NCI-H460 (cell line): ENCODE measurements at regions not wholly inside any gene's neighbourhood (a gene's known extent, or its start where the extent isn't known, plus 50 kb on each side); places are given as distances from the start of the nearest gene placed in this dataset.
"Not testable (repeated sequence)": the region's sequence is repeated elsewhere in the genome, so short reads cannot be mapped to it uniquely, and the experiment has no call there.

Experiments
- DNase-seq: peaks from one replicate; pipeline ENCODE4 v3.0.0-alpha.2; 2016; ENCODE audit warnings: low read depth; ENCODE audit errors: extremely low read depth

DNA sequence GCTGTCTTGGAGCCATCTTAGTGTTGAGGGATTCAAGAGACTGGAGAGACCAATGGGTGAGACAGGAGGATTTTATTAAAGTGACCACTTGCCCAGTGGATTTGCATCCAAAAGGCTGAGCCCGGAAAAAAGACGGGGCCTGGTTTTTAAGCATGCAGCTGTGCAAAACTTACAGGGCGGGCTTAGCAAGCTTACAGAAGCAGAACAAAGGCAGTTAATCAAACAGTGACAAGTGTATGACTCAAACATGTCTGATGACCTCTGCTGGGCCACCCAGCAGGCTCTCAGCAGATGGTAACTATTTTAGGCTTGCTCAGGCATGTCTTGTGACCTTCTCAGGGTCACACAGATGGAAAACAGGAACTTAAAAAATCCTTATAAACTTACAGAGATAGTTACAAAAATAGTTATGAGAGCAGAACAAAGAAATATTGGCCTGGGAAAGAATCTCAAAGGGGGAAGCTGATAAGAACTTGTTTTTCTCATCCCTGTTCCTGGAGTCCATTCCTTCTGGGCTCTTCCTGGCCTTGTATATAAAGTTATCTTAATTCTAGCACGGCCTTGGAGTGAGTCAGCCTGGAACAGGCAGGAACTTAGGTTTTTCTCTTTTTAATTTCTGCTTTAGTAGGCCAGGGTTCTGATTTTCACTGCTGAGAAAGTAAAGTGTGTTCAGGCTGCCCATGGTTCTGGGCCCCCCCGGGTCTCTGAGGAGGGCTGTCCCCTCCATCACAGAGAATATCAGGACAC, 141.3 kb downstream of the CCDC74A start:
- not testable (repeated sequence) for DNase-seq

DNA sequence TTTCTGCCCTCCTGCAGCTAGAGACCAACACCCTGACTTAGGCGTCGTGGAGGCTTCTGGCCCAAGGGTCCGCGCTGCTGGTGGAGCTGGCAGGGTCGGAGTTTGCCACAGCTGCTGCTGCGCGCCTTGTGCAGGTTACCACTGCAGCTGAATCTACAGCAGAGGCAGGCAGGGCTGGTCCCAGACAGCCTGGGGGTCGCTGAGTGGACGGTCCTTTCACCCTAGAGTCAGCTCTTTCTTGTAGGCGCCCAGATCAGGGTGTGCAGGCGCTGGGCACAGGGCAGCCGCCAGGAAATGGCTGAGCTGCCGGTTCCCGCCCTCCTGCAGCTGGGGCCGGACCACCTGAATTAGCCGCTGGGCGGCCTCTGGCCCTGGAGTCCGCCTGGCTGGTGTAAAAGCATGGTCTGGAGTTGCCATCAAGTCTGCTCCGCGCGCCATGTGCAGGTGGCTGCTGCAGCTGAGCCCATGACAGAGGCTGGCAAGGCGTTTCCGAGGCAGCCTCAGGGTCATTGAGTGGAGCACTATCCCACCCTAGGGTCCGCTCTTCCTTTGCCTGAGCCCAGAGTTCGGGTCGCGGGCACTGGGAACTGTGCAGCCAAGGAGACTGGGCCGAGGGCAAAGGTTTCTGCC, 144.3 kb downstream of the CCDC74A start:
- DNase-seq, result not testable (repeated sequence)

DNA sequence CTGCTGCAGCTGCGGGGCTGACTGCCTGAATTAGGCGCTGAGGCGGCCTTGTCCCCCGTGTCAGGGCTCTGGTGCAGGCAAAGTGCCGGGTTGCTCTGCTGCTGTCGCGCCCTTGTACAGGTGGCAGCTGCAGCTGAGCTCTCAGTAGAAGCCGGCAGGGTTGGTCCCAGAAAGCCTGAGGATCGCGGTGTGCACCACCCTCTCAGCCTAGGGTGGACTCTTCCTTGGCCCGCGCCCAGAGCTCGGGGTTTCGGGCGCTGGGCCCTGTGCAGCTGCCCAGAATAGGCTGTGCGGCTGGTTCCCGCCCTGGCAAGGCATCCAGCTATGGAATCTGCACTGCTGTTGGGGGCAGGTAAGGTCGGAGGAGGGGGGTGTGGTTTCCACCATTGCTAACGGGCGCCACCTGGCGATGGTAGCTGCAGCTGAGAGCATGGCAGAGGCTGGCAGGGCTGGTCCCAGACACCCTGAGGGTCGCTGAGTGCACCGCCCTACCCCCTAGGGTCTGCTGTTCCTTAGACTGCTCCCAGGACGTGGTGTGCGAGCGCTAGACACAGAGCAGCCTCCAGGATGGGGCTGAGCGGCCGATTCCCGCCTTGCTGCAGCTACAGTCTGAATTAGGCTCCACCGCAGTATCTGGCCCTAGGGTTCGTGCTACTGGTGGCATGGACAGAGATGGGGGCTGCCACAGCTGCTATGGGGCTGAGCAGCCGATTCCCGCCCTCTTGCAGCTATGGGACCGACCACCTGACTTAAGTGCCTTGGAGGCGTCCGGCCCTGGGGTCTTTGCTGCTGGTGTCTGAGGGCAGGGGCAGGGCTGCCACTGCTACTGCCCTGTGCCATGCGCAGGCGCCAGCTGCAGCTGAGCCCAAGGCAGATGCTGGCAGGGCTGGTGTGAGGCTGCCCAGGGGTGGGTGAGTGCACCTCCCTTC, 145.0 kb downstream of the CCDC74A start:
- peak; percentile 27 for DNase-seq

DNA sequence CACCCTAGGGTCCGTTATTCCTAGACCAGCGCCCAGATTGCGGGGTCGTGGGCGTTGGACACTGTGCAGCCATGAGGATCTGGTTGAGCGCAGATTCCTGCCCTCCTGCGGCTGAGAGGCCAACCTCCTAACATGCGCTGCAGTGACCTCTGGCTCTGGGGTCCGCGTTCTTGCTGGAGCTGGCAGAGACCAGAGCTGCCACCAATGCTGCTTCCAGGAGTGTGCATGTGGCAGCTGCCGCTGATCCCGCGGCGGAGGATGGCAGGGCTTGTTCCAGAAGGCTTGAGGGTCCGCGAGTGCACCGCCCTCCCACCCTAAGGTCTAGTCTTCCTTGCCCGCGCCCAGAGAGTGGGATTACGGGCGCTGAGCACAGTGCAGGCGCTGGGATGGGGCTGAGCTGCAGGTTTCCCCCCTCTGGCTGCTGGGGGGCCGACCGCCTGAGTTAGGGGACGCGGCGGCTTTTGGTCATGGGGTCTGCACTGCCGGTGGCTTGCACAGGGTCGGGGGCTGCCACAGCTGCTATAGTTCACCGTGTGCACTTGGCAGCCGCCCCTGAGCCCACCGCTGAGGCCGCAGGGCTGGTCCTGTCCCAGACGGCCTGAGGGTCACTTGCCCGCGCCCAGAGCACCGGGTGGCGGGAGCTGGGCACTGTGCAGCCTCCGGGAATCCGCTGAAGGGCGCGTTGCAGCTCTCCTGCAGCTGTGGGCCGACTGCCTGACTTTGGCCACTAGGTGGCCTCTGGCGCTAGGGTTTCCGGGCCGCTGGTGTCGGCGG, 145.9 kb downstream of the CCDC74A start:
- peak; percentile 77 for DNase-seq

DNA sequence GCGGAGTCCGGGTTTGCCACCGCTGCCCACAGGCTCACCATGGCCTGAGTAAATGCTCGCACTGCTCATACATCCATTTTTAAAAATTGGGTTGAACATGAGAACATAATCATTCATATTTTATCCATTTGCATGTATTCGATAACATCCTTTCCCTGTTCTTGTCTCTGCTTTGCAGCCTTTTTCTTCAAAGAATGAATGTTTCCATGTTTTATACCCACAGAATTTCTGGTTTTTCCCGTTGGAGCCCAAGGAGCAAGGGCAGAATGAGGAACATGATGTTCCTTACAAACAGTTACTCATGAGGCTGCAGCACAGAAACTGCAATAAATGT, 146.5 kb downstream of the CCDC74A start:
- DNase-seq, result no peak

DNA sequence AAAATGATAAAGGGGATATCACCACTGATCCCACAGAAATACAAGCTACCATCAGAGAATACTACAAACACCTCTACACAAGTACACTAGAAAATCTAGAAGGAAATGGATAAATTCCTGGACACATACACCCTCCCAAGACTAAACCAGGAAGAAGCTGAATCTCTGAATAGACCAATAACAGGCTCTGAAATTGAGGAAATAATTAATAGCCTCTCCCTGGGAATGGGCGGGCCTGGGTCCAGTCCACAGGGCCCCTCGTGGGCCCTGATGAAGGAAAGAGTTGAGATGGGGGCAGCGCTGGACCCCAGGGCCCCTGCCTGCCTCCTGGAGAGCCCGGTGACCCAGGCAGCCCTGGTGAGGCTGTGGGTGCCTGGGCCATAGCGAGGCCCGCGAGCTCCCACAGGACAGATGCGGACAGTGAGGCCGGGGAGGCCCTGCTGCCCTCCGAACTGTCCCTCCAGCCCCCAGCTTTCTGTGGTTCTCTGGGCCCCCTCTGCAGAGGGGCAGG, 154.0 kb downstream of the CCDC74A start:
- DNase-seq, result not testable (repeated sequence)

DNA sequence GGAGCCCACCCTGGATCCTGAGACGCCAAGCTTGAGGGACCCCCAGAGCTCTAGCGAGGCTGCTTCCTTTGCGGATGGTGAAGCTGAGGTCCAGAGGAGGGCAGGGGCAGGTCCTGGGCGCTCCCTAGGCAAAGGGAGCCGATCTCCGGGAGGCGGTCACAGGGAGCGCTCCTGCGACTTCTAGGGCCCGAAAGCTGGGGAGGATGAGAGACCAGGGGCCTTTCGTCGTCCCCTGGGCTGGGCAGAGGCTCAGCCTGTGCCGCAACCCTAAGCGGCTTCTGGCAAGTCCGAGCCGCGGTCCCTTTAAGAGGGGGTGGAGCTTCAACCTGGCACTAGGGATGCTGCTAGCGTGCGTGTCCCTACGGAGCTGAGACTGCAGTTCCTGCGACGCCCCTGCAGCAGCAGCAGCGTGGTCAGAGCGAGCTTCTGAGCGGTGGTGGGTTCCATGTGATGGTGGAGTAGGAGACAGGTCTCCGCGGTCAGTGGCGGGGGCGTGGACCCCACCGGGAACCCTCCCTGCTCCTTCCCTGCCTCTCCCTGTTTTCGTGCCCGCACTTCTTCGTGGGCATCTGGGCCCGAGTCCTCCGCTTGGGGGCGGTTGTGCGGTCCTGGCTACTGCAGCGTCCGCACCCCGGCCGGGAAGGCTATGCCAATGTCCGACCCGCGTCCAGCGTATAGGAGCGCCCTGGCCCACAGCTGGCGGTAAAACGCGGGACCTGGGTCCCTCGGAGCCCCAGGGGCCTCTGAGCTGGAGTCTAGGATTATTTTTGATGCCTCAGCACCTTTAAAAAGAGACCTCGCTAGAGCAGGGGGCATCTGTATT, 154.6 kb downstream of the CCDC74A start:
- peak; percentile 81 for DNase-seq

DNA sequence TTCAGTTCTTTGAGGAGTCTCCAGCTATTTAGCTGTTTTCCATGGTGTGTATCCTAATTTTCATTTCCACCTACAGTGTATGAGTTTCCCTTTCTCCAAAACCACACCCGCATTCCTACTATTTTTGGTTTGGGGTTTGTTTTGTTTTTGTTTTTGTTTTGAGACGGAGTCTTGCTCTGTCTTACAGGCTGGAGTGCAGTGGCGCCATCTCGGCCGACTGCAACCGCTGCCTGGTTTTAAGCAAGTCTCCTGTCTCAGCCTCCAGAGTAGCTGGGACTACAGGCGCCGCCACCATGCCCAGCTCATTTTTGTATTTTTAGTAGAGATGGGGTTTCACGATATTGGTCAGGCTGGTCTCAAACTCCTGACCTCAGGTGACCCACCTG, 155.2 kb downstream of the CCDC74A start:
- not testable (repeated sequence) for DNase-seq

DNA sequence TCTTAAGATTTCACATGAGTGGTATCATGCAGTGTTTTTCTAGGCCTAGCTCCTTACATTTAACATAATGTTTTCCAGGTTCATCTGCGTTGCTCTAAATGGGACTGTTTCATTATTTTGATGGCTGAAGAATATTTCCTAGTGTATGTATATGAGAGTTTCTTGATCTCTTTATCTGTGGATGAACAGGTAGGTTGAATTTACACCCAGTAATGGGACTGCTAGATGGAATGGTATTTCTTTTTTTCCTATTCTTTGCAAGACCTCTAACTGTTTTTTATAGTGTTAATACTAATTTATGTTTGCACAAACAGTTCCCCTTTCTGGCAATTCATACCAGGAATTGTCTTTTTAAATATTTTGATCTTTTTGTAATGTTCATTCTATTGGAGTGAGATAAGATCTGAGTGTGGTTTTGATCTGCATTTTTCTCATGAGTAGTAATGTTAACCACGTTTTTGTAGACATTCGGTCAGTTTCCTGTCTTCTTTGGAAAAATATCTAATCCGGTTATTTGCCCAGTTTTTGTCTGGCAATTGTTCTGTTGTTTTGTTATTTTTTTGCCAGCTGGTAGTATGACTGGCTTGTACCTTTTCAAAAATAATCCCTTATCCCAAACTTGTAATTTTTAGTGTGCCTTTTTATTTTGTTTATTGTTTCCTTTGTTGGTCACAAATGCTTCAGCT, 157.1 kb downstream of the CCDC74A start:
- not testable (repeated sequence) for DNase-seq

DNA sequence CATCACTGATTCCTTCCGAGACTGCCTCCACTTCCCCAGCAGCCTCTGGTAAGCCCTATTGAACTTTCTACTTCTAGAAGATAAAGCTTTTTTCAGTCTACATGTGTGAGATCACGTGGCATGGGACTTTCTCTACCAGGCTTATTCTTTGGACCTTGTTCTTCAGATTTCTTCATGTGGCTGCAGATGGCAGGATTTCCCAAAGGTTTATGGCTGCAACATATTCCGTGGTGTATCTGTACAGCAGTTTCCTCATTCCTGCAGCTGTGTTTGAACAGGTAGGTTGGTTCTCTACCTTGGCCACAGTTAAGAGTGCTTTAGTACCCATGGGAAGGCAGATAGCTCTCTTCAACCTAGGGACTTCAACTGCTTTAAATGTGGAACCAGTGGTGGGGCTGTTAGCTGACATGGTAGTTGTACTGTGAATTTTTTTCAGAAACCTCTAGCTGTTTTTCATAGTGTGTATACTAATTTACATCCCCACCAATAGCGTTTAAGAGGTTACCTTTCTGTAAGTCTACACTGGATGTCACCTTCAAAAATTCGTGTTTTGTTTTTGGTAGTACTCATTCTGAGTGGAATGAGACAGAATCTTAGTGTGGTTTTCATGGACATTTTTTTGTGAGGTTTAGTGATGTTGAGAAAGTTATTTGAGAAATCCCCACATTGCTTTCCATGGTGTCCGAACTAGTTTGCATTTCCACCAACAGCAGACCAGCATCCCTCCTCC, 158.6 kb downstream of the CCDC74A start:
- not testable (repeated sequence) for DNase-seq

DNA sequence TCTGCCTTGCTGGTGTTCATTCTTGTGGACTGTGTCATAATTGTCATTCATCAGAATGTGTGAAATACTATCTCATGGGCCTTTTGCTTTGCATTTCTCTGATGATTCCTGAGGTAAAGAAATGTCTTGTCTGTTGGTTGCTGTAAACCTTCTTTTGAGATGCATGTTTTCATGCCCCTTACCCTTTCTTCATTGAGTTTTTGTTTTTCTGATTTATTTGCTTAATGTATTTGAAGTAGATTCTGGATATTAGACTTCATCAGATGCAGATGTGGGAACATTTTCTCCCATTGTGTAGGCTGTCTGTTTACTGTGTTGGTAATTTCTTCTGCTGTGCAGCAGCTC, 159.2 kb downstream of the CCDC74A start:
- not testable (repeated sequence) for DNase-seq

DNA sequence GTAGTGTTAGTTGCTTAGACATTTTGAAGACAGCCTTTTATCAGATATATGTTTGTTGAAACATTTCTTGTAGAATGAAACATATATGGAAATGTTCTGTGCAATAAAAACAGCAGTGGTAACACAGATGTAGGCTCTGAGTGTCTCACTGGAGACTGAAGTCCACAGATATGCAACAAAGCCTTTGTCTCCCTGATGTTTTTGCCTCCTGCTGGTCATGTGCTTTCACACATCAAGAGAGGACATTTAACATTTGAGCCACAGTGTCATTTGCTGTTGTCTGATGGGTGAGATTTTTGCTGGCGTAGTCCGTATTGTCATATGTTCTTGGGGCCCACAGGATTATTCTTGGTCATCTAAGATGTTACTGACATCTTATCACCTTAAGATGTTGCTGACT, 161.4 kb downstream of the CCDC74A start:
- DNase-seq, result not testable (repeated sequence)

DNA sequence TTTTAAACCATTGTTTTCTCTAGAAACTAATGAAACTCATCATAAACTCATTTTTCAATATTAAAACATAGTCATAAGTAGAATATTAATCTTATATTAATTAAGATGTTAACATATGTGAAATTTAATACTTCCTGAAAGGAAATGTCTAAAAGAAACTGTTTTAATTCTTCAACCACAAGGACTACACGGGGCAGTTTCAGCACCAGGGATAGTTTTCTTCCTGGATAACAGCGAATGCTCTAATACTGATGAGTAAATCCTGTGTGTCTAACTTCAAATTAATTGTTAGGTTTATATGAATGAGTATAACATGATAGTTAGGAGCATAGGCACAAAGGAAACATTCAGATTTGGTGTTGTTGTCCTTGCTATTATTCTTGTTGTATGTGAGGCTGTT, 183.6 kb downstream of the CCDC74A start:
- not testable (repeated sequence) for DNase-seq

DNA sequence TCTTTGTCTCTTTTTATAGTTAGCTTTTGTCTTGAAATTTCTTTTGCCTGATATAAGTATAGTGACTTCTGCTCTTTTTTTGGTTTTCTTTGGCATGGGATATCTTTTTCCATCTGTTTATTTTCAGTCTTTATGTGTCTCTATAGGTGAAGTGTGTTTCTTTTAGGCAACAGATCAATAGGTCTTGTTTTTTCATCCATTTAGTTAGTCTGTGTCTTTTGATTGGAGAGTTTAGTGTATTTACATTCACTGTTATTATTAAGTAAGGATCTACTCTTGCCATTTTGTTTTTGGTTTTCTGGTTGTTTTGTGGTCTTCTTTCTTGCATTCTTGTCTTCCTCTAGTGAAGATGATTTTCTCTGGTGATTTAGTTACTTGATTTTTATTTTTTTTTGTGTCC, 190.2 kb downstream of the CCDC74A start:
- DNase-seq, result not testable (repeated sequence)

DNA sequence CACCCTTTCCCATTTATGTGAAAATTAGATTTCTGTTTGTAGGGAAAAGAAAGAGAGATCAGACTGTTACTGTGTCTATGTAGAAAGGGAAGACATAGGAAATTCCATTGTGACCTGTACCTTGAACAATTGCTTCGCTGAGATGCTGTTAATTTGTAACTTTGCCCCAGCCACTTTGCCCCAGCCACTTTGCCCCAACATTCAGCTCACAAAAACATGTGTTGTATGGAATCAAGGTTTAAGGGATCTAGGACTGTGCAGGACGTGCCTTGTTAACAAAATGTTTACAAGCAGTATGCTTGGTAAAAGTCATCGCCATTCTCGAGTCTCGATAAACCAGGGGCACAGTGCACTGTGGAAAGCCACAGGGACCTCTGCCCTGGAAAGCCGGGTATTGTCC, 193.5 kb downstream of the CCDC74A start:
- not testable (repeated sequence) for DNase-seq

DNA sequence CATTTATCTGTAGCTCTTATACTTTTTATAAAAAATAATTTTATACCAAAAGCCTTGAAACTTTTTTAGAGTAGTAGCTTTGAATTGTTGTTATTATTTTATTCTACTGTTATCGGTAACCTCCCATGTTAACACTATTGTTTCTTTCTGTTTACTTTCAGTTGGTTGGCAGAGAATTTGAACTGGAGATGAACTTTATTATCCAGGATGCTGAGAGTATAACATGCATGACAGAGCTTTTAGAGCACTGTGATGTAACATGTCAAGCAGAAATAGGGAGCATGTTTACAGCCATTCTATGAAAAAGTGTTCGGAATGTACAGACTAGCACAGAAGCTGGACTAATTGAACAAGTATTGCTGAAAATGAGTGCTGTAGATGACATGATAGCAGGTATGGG, 194.6 kb downstream of the CCDC74A start:
- not testable (repeated sequence) for DNase-seq

DNA sequence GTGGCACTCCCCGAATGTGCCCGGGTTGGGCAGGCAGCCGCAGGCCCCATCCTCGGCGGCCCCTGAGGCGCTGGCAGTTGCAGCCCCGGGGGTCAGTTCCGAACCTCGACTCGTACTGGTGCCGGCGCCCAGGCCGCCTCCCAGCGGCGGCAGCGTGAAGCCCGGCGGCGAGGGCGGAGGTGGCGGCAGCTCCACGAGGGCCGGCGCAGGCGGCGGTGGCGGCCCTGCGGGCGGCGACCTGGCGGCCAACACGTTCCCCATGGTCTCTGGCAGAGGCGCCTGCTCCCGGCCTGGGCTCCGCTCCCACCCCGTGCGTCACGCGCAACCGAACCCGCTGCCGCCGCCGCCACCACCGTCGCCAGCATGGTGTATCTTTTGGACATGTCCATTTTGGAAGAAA, 196.3 kb downstream of the CCDC74A start:
- no peak for DNase-seq

DNA sequence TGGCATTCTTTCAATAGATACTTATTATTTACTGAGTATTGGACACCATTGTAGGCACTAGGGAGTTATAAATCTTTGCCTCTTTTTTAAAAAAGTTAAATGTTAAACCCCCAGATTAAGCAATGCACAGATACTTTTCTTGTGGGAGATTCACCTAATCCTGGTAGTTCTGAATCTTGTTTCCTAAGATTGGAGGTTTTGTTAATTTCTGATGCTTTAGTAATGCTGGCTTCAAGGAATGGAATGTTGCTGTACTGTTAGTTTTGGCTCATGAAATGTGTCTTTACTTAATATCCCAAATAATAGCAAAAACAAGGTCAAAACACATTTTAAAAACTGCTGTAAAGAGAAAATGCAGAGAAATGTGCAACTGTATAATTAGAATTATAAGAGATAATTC, 200.8 kb downstream of the CCDC74A start:
- DNase-seq, result not testable (repeated sequence)
